GM21515 (cell line): ENCODE measurements at regions not wholly inside any gene's neighbourhood (a gene's known extent, or its start where the extent isn't known, plus 50 kb on each side); places are given as distances from the start of the nearest gene placed in this dataset.

Experiments used
- ATAC-seq: cut with Tn5 transposase; IDR thresholded peaks from one replicate; pipeline ENCODE4 v1.9.1; 2021; ENCODE audit not compliant: unreplicated experiment

GRCh38 chrY:19167319-19168201, 394.0 kb upstream of the HSFY2 start:
- no peak for ATAC-seq

DNA sequence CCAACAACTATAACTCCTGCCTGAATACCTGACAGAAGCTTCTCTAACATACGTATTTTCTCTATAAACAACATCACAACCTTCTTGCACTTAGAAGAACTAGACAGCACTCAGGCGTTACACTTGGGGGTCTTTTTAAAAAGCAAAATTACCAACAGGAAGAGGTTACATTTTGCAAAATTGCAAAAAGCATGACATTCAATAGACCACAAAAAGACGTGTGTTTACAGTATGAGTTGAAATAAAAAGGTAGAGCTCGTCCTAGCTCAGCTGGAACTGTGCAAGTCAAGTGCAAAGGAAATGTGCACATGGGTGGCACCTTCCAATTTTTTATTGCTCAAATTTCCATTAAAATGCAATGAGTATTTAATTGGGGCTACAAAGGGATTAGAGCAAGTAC, 375.2 kb upstream of the HSFY2 start:
- ATAC-seq = no peak

DNA sequence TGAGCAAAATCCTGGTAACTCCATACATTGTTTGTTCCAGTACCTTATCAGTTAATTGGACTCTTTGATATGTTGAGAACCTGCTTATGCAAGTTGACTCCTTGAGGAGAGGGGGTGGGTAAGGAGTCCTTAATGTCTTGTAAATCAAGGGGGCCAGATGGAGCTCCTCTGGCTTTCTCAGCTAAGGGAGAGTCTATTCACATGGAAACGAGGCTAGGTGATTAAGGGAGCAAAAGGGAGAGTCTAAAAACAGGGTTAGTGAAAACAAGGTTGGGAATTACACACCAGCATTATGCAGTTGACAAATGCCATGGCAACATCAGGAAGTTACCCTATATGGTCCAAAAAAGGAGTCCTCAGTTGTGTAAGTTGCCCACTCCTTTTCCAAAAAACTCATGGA, 372.8 kb upstream of the HSFY2 start:
- ATAC-seq = no peak

GRCh38 chrY:19142093-19142492, 368.6 kb upstream of the HSFY2 start:
- no peak for ATAC-seq

GRCh38 chrY:19140285-19140920, 366.9 kb upstream of the HSFY2 start:
- no peak for ATAC-seq

- no peak for ATAC-seq
Observed at GRCh38 chrY:19134426-19134825, 360.9 kb upstream of the HSFY2 start.

- ATAC-seq = no peak
Observed at GRCh38 chrY:19130569-19131358, 357.2 kb upstream of the HSFY2 start.

DNA sequence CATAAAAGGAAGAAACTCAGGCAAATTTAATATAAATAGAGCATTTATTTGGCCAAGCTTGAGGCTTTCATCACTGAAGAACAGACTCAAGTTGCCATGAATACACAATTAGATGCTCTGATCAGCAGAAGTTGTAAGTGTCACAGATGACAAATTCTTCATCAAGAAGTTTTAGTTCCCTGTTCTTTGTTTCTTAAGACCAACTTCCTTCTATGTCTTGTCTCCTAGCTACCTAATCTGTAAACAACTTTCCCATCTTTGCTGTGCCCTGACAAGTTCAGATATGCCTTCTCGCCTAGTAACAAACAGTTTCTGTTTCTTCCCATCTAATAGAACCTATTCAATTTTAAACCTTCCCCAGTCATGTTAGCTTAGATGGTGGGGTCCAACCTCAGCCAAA, 353.4 kb upstream of the HSFY2 start:
- ATAC-seq = no peak

DNA sequence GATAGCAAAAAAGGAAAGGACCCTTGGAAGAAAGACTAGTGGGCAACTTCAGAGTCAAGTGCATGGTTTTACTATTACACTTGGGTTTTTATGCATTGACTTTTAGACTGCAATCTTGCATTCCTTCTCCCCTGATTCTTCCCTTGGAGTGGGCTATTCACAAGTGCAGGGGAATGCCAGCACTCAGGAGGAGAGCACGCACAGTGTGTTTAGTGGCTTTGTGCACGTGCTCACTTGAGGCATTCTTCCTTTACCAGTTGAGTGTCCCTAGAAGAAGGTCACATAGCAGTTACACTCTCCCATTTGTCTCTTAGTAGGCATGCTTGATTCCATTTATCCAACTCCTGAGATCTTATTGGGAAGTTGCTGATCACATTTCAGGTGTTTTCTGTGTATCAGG, 351.1 kb upstream of the HSFY2 start:
- ATAC-seq = no peak

GRCh38 chrY:19122450-19122849, 348.9 kb upstream of the HSFY2 start:
- no peak for ATAC-seq

GRCh38 chrY:19098349-19098748, 324.8 kb upstream of the HSFY2 start:
- no peak for ATAC-seq

GRCh38 chrY:19095460-19095859, 321.9 kb upstream of the HSFY2 start:
- no peak for ATAC-seq

GRCh38 chrY:19083006-19083405, 309.5 kb upstream of the HSFY2 start:
- ATAC-seq = no peak

DNA sequence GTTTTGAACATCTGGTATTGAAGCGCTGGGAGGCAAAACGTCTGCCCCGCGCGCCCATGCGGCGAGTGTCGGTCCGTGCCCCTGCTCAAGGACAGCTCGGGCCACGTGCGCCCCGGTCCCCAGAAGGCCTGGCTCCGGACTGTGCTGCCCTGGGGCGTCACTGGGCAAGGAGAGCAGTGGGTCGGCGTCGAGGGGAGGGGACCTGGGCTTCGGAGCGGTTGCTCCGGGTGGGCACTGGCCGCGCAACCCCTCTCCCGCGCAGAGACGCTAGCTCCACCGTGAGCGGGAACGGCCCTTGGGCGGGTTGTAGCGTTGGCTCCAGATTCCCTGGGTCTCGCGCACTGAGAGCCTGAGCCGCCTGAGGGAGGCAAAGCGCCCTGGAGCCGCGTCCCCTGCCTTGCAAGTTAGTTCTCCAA, 304.2 kb upstream of the HSFY2 start:
- no peak for ATAC-seq

- no peak for ATAC-seq
Observed at GRCh38 chrY:19076846-19077697, 303.5 kb upstream of the HSFY2 start.

DNA sequence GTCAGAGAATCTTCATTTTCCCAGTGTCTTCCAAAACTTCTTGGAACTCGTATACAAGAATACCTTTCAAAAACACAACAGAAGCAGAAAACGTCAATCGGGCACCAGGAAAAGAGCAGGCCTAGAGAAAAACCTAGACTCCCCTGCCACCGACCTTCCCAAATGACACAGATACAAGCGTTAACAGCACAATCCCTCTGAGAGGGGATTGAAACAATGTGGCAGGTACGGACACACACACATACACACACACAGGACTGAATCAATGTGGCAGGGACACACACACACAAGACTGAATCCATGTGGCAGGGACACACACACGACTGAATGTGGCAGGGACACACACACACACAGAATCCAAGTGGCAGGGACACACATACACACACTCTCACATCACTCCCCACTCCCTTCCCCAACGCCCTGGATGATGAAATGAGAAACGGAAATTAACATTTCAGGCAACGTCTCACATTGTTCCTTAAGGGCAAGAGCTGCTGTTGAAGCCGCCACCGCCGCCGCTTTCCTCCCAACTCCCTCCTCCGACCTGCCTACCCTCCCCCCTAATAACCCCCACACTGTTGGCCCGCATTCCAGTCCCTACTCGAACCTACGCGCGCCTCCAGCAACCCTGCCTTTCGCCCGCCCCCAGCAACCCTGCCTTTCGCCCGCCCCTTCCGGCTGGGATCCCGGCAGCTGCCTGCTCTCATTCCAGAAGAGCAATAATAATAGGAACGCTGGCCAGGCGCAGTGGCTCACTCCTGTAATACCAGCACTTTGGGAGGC, 302.1 kb upstream of the HSFY2 start:
- ATAC-seq = no peak

- no peak for ATAC-seq
Observed at GRCh38 chrY:19067435-19067834, 293.9 kb upstream of the HSFY2 start.

DNA sequence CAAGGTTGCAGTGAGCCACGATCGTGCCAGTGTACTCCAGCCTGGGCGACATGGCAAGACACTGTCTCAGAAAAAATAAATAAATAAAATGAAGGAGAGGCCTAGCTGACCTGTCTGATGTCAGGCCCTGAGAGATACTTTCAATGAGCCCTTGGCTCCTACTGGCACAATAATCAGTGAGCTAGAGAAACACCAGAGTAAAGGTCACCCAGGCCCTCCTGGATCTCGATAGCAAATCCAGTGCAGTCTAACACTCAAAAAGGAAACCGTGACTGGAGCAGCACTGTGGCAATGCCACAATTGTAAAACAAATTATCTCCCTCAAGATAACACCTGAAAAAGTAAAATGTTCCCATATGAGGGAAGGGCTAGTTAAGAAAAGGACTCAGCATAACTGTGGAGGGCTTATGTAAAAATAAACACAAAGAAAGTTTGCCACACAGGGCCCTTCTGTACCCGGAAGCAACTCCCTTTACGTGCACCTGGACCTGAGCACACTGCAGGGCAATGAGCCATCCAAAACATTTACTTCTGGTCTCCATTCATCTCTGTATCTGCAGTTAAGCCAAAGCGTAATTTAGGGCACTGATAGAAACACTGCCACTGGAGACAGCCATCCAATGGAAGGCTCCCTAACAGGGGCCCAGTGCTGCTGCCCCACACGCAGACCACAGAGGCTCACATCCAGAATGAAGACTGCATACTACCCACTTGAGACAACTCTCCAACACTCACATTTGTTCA, 293.1 kb upstream of the HSFY2 start:
- ATAC-seq = no peak

DNA sequence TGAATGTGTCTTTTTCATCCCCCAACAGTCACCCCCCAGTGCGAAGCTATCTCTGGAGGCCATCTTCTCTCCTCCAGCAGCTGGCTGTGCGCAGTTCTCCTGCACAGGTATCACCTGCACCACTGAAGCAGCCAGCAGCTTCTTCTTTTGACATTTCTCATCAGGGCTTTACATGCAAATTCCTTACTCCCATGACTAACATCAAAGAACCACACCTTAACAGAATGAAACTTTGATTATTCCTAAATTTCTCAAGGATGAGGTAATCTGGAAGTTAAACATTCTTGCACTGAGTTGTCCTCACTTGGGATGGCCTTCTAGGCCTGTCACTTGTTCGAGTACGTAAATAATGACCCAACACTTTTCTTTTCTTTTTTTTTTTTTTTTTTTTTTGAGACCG, 291.6 kb upstream of the HSFY2 start:
- no peak for ATAC-seq
